SK-N-SH (cell line): ENCODE measurements at regions not wholly inside any gene's neighbourhood (a gene's known extent, or its start where the extent isn't known, plus 50 kb on each side); places are given as distances from the start of the nearest gene placed in this dataset.

Experiments
- CTCF ChIA-PET: fragments of 300-600, 350-600 bp; formaldehyde crosslinking; extraction: SDS; loops from one replicate; lab custom pipeline; 2021; lab: Yijun Ruan, JAX
- POLR2A ChIA-PET: fragments of 350-600 bp; sonication (Branson Sonifier 250); formaldehyde crosslinking; extraction: SDS; loops from one replicate; lab custom pipeline; 2020; ENCODE audit warnings: antibody characterized with exemption, inconsistent platforms; lab: Yijun Ruan, JAX
- DNase-seq: peaks from one replicate; pipeline ENCODE4 v3.0.0; 2012
- H2AFZ ChIP-seq: fragments of 200-600 bp; sonication (generic); 2 replicates; pipeline ENCODE4 v1.8.1; 2016; ENCODE audit warnings: antibody characterized with exemption, mild to moderate bottlenecking, low read depth
- H3F3A ChIP-seq: fragments of 200-600 bp; sonication (generic); replicated peaks from 2 replicates; pipeline ENCODE3; 2016; ENCODE audit warnings: antibody characterized with exemption, mild to moderate bottlenecking; ENCODE audit not compliant: insufficient read depth
- H3K27ac ChIP-seq, 2 experiments: fragments of 200-500 bp in 1 of 2; fragments of 200-600 bp in 1 of 2; sonication (Bioruptor generic) in 1 of 2; sonication (generic), shearing (Covaris generic) in 1 of 2; 2 replicates each; pipeline versions ENCODE4 v1.5.1 to v1.6.1; 2014 to 2016; ENCODE audit warnings: low read depth in 2 of 2, inconsistent platforms in 1 of 2, low read length in 1 of 2, mild to moderate bottlenecking in 1 of 2, mixed read lengths in 1 of 2
- H3K27me3 ChIP-seq: fragments of 200-600 bp; sonication (generic), shearing (Covaris generic); 2 replicates; pipeline ENCODE4 v1.6.1; 2016; ENCODE audit warnings: mixed run types; ENCODE audit not compliant: insufficient read depth
- H3K36me3 ChIP-seq, 2 experiments: fragments of 200-500 bp in 1 of 2; fragments of 200-600 bp in 1 of 2; sonication (Bioruptor generic) in 1 of 2; sonication (generic) in 1 of 2; replicated peaks in 1 of 2; 2 replicates each; pipeline versions ENCODE3 to v1.5.1; 2014 to 2016; ENCODE audit warnings: low read length in 1 of 2, mild to moderate bottlenecking in 1 of 2; ENCODE audit not compliant: insufficient read depth in 2 of 2, control insufficient read depth in 1 of 2
- H3K4me1 ChIP-seq, 2 experiments: fragments of 200-500 bp in 1 of 2; fragments of 200-600 bp in 1 of 2; sonication (Bioruptor generic) in 1 of 2; sonication (generic), shearing (Covaris generic) in 1 of 2; 2 replicates each; pipeline versions ENCODE4 v1.5.1 to v1.6.1; 2014 to 2016; ENCODE audit warnings: low read depth in 1 of 2, low read length in 1 of 2, mixed run types in 1 of 2; ENCODE audit not compliant: insufficient read depth in 2 of 2, control insufficient read depth in 1 of 2
- H3K4me2 ChIP-seq: fragments of 200-600 bp; sonication (generic), shearing (Covaris generic); 2 replicates; pipeline ENCODE4 v1.6.1; 2017; ENCODE audit warnings: mixed run types
- H3K4me3 ChIP-seq, 2 experiments: fragments of 200-500 bp in 1 of 2; fragments of 200-600 bp in 1 of 2; sonication (Bioruptor generic) in 1 of 2; sonication (generic), shearing (Covaris generic) in 1 of 2; 2 replicates each; pipeline versions ENCODE4 v1.5.1 to v1.8.1; 2014 to 2016; ENCODE audit warnings: low read depth in 2 of 2, inconsistent platforms in 1 of 2, low read length in 1 of 2, mild to moderate bottlenecking in 1 of 2, mixed read lengths in 1 of 2, moderate library complexity in 1 of 2
- H3K79me2 ChIP-seq: fragments of 200-600 bp; sonication (generic); 2 replicates; pipeline ENCODE4 v1.8.1; 2017; ENCODE audit warnings: mild to moderate bottlenecking; ENCODE audit not compliant: insufficient read depth
- H3K9ac ChIP-seq: fragments of 200-600 bp; sonication (generic); 2 replicates; pipeline ENCODE4 v1.6.1; 2017; ENCODE audit warnings: mixed run types
- H3K9me2 ChIP-seq: fragments of 200-600 bp; sonication (generic); 2 replicates; pipeline ENCODE4 v1.6.1; 2017; ENCODE audit warnings: mixed run types
- H3K9me3 ChIP-seq: fragments of 200-600 bp; sonication (generic); 2 replicates; pipeline ENCODE4 v1.6.1; 2017; ENCODE audit warnings: mixed run types, mild to moderate bottlenecking, moderate library complexity
- H4K20me1 ChIP-seq: fragments of 200-600 bp; sonication (generic); 2 replicates; pipeline ENCODE4 v1.6.1; 2017; ENCODE audit warnings: mild to moderate bottlenecking, mixed run types; ENCODE audit not compliant: insufficient read depth
- ELF1 ChIP-seq: IDR thresholded peaks from 2 replicates; pipeline ENCODE4 v1.4.0; 2012
- EP300 ChIP-seq, 2 experiments: IDR thresholded peaks; 2 replicates each; pipeline versions ENCODE4 v1.4.0 to v1.6.1; 2012; ENCODE audit warnings: borderline replicate concordance in 1 of 2, low read depth in 1 of 2, low read length in 1 of 2
- EZH2phosphoT487 ChIP-seq: fragments of 200-600 bp; sonication (generic); IDR thresholded peaks from 2 replicates; pipeline ENCODE4 v1.6.1; 2017; ENCODE audit warnings: low read depth, mixed run types, mild to moderate bottlenecking, antibody characterized with exemption, moderate library complexity, borderline replicate concordance
- FOXJ3 ChIP-seq: sonication (generic); formaldehyde crosslinking; IDR thresholded peaks from 2 replicates; pipeline ENCODE4 v1.5.1; 2020; ENCODE audit warnings: mild to moderate bottlenecking, missing genetic modification reagents
- FOXM1 ChIP-seq: IDR thresholded peaks from 2 replicates; pipeline ENCODE4 v1.4.0; 2012; ENCODE audit warnings: low read depth, mild to moderate bottlenecking
- GABPA ChIP-seq: IDR thresholded peaks from 2 replicates; pipeline ENCODE4 v1.4.0; 2012; ENCODE audit warnings: low read depth, mild to moderate bottlenecking
- GATA2 ChIP-seq: sonication (generic); formaldehyde crosslinking; IDR thresholded peaks from 2 replicates; pipeline ENCODE4 v1.5.0; 2020; ENCODE audit warnings: mild to moderate bottlenecking, missing genetic modification reagents
- IRF3 ChIP-seq: fragments of 150-350 bp; IDR thresholded peaks from 2 replicates; pipeline ENCODE4 v1.6.1; 2016; ENCODE audit warnings: mild to moderate bottlenecking, low read depth, low read length
- JUND ChIP-seq: IDR thresholded peaks from 2 replicates; pipeline ENCODE4 v1.4.0; 2012
- MXI1 ChIP-seq: IDR thresholded peaks from 2 replicates; pipeline ENCODE4 v1.6.1; 2012; ENCODE audit warnings: mild to moderate bottlenecking, low read depth, low read length, improper control_type of control experiment
- NRF1 ChIP-seq: IDR thresholded peaks from 2 replicates; pipeline ENCODE4 v1.6.1; 2012; ENCODE audit warnings: low read depth, mild to moderate bottlenecking, low read length
- RAD21 ChIP-seq: IDR thresholded peaks from 2 replicates; pipeline ENCODE4 v1.6.1; 2012; ENCODE audit warnings: mild to moderate bottlenecking, low read length
- RFX5 ChIP-seq: IDR thresholded peaks from 2 replicates; pipeline ENCODE4 v1.6.1; 2012; ENCODE audit warnings: mild to moderate bottlenecking, improper control_type of control experiment, low read length
- RXRA ChIP-seq: IDR thresholded peaks from 2 replicates; pipeline ENCODE4 v1.4.0; 2012; ENCODE audit warnings: low read depth, mild to moderate bottlenecking, borderline replicate concordance
- SIN3A ChIP-seq: IDR thresholded peaks from 2 replicates; pipeline ENCODE4 v1.6.1; 2012; ENCODE audit warnings: low read depth, mild to moderate bottlenecking, low read length, moderate library complexity, borderline replicate concordance
- TCF12 ChIP-seq: IDR thresholded peaks from 2 replicates; pipeline ENCODE4 v1.4.0; 2012
- USF1 ChIP-seq: IDR thresholded peaks from 2 replicates; pipeline ENCODE4 v1.4.0; 2012; ENCODE audit warnings: low read depth, borderline replicate concordance
- YY1 ChIP-seq: IDR thresholded peaks from 2 replicates; pipeline ENCODE4 v1.4.0; 2012; ENCODE audit warnings: low read depth, mild to moderate bottlenecking
- ZBTB33 ChIP-seq: IDR thresholded peaks from 2 replicates; pipeline ENCODE4 v1.4.0; 2012; ENCODE audit warnings: low read depth, borderline replicate concordance
- WGBS: methylation state at CpG from one replicate; pipeline ENCODE4 v1.1.6; 2017; ENCODE audit warnings: low lambda C conversion rate; 5-methylcytosine and 5-hydroxymethylcytosine counted together

- POLR2A ChIA-PET, result no interaction called here
- WGBS, result 37% methylated on average over 17 of the region's 31 CpGs
- no peak overlapping the region for H2AFZ ChIP-seq
Measured at GRCh38 chr22:49627217-49628181, 200.2 kb downstream of the BRD1 start.

GRCh38 chr22:49626361-49627216, 201.1 kb downstream of the BRD1 start:
- Histone ChIP-seq H3K9ac (no peak overlapping the region), H3K27me3 (no peaks in the 10 kb centered on the region; the same call in 1 of the 2 replicates), H3K79me2 (no peaks in the 10 kb centered on the region), H3K36me3 (no peaks in the 10 kb centered on the region), H3F3A (no peaks in the 10 kb centered on the region), H2AFZ (no peak overlapping the region), H3K9me2 (no peaks in the 10 kb centered on the region), H3K4me1 (no peaks in the 10 kb centered on the region), H3K9me3 (no peaks in the 10 kb centered on the region), H3K4me2 (no peak overlapping the region), H3K4me3 (no peak overlapping the region), H4K20me1 (no peaks in the 10 kb centered on the region), H3K27ac (no peak overlapping the region)
- ChIA-PET POLR2A (no interaction called here), CTCF (no interaction called here)
- WGBS, result 44% methylated on average over 16 of the region's 20 CpGs
- no peak for DNase-seq
- no peak for TF ChIP-seq MXI1
- no peak for TF ChIP-seq JUND
- no peak for TF ChIP-seq GABPA
- TF ChIP-seq FOXM1, result no peak
- no peak for TF ChIP-seq YY1
- no peak for TF ChIP-seq TCF12
- TF ChIP-seq GATA2 (CRISPR knock-in tag), result no peak
- TF ChIP-seq EP300 (IDR thresholded peaks at IDR 0.05; ENCODE audit: borderline replicate concordance in 1 of 2, low read depth in 1 of 2, low read length in 1 of 2), result no peak
- no peak for TF ChIP-seq RAD21
- no peak for TF ChIP-seq NRF1
- TF ChIP-seq ELF1, result no peak
- TF ChIP-seq FOXJ3 (CRISPR knock-in tag), result no peak
- no peak for TF ChIP-seq SIN3A
- no peak for TF ChIP-seq EZH2phosphoT487
- no peak for TF ChIP-seq IRF3
- TF ChIP-seq RFX5, result no peak
- TF ChIP-seq ZBTB33, result no peak
- no peak for TF ChIP-seq USF1

More at GRCh38 chr22:49627217-49628181, 200.2 kb downstream of the BRD1 start:
- H3K4me2 ChIP-seq, result no peak overlapping the region
- peaks cover 0 to 5% of the 10 kb centered on the region in 2 experiments; a peak in 1 of 4 replicates for H3K4me1 ChIP-seq
- no peak overlapping the region for H3K27ac ChIP-seq
- H3K4me3 ChIP-seq, result no peak overlapping the region
- H3K27me3 ChIP-seq, result no peaks in the 10 kb centered on the region; the same call in 1 of the 2 replicates
- no peaks in the 10 kb centered on the region for H3K9me2 ChIP-seq
- H3K9ac ChIP-seq, result no peak overlapping the region
- no peak for TF ChIP-seq RXRA
- no peak for TF ChIP-seq ELF1
- TF ChIP-seq RAD21, result no peak
- TF ChIP-seq GABPA, result no peak
- no peak for TF ChIP-seq EP300 (IDR thresholded peaks at IDR 0.05; ENCODE audit: borderline replicate concordance in 1 of 2, low read depth in 1 of 2, low read length in 1 of 2)
- TF ChIP-seq YY1, result no peak
- DNase-seq, result no peak
- H3K79me2 ChIP-seq, result no peaks in the 10 kb centered on the region
- no peaks in the 10 kb centered on the region for H4K20me1 ChIP-seq
- no peaks in the 10 kb centered on the region for H3K9me3 ChIP-seq
- H3K36me3 ChIP-seq, result no peaks in the 10 kb centered on the region
- no peaks in the 10 kb centered on the region for H3F3A ChIP-seq
- CTCF ChIA-PET, result no interaction called here
